NCI-H146 treated with DMSO at 0.1 percent for 48 hours (cell line): ENCODE measurements at regions not wholly inside any gene's neighbourhood (a gene's known extent, or its start where the extent isn't known, plus 50 kb on each side); places are given as distances from the start of the nearest gene placed in this dataset.
"Not testable (repeated sequence)": the region's sequence is repeated elsewhere in the genome, so short reads cannot be mapped to it uniquely, and the experiment has no call there.

Source experiments
- DNase-seq: peaks from one replicate; lab custom pipeline; 2025; ENCODE audit not compliant: unreplicated experiment; lab: John Stamatoyannopoulos, UW

DNA sequence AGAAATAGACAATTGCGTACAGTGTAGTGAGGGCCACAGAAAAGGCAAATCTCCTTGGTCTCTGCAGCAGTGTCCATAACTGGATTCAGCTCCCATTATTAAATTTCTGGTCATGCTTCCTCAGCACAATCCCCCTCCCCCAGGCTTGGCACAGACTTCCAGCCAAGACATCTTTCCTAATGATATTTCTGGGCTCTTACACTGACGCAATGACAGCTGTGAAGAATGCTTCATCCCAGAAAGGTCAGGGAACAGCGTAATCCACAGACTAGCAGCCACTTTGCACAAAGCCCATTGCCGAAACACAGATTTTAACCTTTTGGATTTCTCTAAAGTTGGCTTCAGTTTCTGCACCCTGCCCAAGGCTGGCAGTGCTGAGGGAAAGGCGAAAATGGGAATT is 597.6 kb upstream of the CPEB2 start:
- no peak for DNase-seq

DNA sequence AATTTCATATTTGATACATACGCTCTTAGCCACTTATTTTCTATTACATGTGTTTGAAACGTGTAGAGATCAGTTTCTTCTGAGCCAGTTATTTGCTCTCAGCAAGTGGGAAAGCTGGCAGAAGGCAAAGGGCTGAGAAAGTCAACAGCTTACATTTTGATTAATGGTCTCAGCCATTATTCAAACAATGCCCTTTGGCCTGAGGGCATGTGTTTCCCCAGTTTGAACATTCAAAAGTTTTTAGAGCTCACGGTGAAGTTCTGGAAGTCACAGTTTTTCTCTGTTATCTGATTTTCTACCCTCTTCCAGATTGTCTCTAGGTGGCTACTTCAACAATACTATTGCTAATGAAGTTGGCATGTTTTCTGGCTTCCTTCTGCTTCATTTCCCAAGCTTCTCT is 591.8 kb upstream of the CPEB2 start:
- DNase-seq = peak; percentile 53

DNA sequence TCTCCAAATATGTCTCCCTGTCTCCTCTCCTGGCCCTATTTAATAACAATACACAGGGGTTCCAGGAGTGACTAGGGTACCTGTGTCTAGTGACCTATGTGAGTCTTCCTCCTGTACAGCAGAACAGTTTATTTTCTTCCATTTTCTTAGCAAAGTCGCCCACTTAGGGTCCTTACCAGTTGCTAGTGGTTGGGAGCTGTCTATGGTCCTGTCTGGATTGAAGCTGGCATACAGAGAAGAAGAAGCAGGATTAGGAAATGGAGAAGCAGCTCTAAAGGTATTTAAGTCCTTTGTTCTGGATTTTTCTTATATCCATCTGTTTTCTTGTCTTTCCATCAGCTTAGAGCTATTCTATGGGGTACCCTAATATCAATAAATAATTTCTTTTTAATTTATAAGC is 587.1 kb upstream of the CPEB2 start:
- DNase-seq = no peak

DNA sequence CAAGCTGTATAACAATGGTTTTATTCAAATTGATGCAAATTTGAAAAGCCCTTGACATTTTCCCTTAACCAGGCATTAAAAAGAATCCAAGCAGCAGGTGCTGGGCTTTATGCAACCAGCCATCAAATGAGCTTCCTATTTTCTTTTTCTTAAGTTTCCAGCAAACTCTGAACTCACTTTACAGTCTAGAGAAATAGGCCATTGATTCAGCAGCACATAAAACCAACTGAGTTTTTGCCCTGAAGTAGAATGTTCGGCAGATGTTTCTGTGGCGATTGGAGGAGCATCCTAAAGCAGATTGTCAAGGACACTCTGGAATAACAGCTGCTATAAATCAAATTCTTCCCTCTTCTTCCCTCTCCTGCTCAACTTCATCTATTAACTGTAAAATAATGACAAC is 582.8 kb upstream of the CPEB2 start:
- DNase-seq = no peak

DNA sequence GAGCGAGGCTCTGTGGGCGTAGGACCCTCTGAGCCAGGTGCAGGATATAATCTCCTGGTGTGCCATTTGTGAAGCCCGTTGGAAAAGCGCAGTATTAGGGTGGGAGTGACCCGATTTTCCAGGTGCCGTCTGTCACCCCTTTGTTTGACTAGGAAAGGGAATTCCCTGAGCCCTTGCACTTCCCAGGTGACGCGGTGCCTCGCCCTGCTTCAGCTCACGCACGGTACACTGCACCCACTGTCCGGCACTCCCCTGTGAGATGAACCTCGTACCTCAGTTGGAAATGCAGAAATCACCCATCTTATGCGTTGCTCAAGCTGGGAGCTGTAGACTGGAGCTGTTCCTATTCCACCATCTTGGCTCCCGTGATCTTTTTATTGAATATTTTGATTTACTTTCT is 576.0 kb upstream of the CPEB2 start:
- DNase-seq = not testable (repeated sequence)

DNA sequence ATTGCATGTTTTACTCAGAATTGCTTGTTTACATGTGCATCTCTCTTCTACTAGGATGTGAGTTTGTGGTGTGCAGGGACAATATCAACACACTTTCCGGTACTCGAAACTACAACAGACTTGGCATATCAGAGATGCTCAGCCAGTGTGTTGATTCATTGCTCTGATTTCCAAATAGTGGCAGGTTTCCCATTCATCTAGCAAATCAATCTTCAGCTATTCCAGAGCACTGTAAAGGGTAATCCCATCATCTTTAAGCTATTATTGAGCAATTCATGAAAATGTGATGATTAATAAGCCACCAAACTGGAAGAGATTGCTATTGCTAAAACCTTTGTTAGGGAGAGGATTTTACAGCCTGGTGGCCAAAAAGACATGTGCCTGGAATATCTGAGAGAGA is 574.2 kb upstream of the CPEB2 start:
- DNase-seq = no peak

DNA sequence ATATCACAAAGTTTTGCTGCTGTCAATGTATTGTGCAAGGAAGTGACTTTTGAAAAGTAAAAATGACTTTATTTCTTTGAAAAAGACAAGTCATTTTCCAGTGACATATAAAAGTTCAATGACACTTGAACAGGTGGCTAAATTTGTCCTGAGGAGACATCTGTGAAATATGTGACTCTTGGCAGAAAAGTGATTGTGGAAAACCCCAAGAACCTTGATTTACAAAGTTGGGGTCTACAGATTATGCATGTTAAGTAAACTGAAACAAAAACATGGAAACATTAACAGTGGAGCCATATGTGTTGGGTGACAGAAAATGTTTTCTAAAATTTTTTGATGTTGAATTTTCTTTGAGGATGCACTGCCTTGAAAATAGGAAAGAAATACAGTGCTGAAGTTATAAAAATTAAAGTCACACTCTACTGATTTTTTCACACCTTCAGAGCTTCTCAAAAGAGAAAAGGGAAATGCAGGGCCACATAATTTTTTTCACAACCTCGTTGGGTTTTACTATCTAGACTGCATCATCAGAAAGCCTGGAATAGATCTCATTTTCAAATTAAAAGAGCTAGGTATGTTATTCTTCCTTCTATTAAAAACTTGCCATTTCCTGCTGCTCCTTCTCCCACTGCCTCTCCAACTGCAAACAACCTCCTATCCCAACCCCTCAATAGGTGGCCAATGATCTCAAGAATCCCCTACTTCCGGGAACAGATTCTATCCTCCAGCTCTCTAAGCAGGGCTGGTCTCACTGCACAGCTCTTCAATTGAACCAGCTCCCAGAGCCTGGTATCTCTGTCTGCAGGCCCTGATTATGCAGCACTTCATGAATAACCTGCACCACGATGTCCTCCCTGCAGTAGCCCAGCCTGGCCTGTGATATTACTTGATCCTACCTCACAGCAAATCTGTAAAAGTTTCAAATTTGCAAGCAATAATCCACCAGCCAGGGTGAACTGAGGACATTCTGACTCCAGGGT is 570.8 kb upstream of the CPEB2 start:
- no peak for DNase-seq

DNA sequence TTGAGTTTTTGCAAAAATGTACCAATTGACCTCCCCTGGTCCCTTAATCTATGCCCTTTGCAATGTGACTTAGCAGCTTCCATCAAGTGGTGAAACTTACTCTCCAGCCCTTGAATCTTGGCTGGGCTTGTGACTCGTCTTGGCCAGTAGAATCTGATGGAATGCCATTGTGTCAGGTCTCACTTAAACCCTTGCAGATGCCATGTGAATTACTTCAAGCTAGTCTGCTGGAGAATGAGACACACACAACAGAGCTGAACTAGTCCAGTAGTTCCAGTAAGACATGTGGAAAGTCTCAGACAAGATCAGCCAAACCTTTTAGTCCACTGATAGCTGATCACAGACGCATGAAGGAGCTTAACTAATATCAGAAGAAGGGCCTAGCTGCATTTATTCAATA is 567.8 kb upstream of the CPEB2 start:
- DNase-seq = no peak

DNA sequence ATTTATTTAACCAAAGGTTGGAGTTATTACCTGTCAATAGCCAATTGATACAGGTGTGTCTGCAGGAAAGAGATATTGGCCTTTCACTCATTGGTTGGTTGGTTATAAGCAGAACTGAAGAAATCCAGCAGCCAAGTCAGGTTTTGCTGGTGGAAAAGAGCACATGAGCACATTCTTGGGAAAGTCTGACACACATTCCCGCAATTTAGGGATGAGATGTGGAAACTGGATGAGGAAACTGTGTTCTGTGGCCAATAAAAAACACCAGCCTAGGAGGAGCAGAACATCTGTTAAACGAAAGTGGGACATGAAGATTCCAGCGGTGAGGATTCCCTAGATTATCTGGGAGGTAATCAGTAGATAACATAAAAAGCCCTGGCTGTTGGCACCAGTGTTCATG is 567.4 kb upstream of the CPEB2 start:
- DNase-seq = no peak

DNA sequence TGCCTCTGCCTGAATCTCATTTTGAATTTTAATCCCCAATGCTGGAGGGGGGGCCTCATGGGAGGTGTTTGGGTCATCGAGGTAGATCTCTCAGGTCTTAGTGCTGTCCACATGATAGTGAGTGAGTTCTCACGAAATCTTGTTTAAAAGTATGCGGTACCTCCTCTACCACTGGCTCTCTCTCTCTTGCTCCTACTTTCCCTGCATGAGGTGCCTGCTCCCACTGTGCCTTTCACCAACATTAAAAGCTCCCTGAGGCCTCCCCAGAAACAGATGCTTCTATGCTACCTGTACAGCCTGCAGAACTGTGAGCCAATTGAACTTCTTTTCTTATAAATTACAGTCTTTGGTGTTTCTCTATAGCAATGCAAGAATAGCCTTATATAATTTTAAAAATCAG is 560.7 kb upstream of the CPEB2 start:
- DNase-seq = no peak

DNA sequence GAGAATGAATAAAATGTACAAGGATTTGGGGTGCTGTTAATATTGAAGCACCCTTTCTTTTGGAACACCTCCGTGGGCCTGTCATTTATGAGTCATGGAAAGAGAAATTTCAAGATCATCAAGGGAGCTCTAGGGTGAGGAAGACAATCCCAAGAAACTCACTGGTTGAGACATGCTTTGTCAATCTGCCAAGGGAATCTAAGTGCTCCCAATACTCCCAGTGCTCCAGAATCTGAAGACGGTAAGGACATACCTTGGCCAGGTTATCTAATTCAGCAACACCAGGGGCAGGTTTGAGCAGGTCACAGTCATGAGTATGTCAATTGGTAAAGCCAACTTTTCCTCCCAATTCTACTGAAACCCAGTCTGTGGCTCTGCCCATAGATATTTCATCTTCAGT is 556.4 kb upstream of the CPEB2 start:
- DNase-seq = no peak

DNA sequence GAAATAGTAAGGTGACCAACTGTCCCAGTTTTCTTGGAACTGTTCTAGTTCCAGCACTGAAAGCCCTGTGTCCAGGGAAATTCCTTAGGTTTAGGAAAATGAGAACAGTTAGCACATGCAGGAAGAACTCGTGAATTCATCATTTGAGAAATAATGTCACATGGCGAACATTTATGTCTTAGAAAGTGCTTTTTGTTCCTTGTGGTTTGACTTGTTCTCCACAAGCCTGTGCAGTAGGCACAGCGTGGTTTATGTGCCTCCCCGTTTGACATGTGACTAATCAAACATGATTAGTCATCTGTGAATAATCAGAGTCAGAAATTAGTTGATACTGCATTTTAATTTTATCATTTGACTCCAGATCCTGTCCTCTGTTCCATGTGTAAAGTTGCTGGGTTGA is 556.0 kb upstream of the CPEB2 start:
- no peak for DNase-seq

DNA sequence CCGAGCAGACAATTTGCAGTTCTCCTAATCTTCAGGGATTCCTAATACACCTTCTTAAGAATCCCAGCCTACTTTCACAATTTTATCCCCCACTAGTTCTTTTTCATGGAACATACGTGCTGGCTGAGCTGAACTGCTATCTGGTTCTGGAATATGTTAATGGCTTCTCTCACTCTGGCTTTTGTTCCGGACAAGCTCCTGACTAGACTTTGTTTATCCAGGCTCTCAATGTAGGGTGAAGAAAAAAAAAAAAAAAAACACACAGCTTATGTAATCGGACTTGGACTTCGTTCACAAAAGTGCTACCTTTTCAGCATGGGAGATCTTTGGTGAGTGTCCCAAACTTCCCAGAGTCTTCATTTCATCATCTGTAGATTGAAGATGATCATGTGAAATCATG is 555.4 kb upstream of the CPEB2 start:
- peak; percentile 2 for DNase-seq

DNA sequence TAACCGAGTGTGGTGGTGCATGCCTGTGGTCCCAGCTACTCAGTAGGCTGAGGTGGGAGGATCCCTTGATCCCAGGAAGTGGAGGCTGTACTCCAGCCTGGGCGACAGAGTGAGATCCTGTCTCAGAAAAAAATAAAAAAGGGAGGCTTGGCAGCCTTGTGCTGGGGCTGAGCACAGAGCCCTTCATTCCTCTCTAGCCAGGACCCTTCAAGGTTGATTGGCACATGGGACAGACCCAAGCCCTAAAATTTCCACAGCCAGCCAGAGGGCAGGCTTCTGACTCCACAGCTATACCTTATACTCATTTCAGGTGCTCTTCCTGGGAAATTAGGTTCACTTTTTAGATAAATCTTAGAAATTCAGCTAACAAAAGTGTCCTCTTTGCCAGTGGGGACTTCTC is 553.0 kb upstream of the CPEB2 start:
- no peak for DNase-seq

DNA sequence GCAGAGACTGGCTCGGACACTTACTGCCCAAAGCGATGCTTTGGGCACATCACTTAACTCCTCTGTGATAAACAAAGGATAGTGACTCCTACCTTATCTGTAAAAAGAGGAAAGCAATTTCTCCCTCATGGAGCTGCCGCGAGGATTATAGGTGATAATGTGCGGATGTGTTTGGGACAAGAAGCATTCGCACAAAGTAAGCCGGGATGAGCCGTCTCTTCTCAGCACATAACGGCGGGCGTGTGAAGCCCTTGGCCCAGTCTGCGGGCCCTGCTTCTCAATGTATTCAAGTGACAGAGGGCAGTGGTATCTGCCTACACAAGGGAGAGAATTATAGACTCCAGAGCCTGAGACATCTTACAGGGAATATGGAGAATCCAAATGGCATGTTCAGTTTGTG is 550.3 kb upstream of the CPEB2 start:
- DNase-seq = no peak

DNA sequence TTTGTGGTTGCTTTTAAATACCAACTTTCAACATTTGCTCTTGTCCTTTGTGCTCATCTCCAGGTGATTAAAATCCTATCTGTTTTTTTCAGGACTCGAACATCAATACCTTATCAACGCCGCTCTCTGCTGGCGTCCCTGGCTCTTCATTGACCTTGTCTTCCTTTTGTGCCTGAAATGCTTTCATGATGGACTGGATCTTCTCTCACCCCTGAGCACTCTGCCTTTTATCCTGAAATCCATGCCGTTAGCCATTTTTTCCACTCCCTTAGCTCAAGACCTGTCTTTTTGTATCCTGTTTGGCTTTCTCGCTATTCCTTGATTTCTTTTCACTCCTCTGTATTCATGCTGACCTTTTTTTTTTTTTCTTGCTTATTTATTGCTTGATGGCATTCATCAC is 549.5 kb upstream of the CPEB2 start:
- DNase-seq = peak; percentile 25

DNA sequence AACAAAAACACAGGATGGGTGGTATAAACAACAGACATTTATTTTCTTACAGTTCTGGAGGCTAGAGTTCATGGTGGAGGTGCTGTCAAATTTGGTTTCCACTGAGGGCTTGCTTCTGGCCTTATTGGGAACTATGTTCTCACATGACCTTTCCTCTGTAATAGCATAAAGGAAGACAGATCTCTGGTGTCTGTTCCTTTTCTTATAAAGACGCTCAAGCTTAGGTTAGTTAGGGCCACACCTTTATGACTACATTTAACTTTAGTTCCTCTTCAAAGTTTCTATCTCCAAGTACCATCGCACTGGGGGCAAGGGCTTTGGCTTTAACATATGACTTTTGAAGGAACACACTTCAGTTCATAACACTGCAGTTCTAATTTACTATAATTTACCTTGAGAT is 543.8 kb upstream of the CPEB2 start:
- DNase-seq = no peak

DNA sequence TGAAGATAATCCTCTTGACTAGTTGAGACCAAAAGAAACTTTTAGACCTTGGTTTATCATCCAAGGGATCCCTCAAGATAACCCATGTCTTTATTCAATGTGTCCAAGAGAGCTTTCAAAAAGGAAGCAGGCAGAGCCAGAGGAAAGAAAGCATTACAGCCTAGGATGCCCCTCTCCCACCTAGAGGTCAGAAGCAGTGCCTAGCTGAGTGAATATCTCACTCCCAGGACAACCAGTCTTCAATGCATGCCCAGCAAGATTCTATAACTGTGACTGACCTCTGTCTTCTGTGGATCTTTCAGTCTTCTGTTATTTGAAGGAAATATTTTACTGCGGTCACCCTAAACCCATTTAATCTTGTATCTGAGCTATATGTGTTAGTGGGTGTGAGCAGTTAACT is 537.2 kb upstream of the CPEB2 start:
- no peak for DNase-seq

DNA sequence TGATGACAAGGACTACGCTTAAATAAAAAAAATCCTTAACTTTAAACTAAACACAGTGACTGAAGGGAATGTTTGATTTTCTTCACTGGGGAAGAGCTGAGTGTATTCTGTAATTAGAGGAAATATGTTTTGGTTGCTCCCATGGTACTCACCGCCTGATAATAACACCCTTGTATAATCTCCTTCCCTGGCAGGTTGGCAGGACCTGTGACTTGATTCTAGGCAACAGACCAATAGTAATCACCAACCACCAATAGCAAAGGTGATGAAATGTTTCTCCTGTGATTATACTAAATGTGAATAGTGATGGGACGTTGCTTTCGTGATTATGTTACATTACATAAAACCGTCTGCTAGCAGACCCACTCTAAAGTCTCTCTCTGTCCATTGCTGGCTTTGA is 536.8 kb upstream of the CPEB2 start:
- DNase-seq = no peak

DNA sequence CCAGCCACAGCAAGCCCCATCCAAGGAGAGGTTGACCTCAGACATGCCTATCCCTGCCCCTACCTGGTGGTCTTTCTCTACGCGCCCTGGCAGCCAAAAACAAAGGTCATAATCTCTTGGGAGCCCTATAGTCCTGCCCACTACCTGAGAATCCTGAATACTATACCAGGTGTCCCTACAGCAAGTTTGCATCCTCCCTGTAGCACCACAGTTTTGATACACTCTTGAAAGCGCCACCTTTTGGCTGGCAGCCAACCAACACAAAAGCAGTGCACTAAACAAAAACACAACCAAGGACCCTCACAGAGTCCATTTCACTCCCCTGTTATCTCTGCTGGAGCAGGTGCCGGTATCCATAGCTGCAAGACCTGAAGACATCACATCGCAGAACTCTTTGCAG is 523.8 kb upstream of the CPEB2 start:
- DNase-seq = no peak

DNA sequence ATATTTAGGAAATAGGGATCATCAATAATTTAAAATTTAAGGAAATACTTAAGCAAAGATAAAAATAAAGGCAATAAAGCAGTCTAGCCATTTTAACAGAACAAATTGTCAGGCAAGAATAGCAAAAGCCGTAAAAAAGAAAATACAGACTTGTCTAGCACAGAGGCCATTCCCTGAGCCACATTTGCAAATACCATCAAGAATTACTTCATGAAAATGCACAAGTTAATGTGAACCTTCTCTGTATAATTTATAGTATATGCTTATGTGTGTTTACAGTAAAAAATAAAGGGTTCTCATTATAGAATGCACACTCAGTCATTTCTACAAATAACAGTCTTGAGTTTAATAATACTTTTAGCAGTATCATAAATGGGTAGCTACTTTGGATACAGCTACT is 505.9 kb upstream of the CPEB2 start:
- no peak for DNase-seq

DNA sequence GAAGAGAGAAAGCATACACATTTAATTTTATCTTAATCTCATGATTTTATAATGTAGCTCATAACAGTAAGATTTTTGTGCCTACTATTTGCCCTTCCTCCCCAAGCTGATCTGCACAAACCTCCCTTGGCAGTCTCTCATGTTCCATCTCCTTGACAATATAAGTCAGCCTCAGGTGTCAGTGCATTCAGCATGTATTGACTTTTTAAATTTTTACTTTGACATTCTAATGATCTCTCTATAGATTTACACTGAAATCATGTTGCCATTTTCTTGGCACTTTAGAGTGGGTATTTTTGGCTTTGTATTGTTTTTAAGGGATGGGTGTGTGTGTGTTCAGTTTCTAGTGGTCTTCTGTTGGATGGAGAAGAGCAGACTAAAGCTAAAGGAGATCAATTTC is 505.3 kb upstream of the CPEB2 start:
- no peak for DNase-seq

DNA sequence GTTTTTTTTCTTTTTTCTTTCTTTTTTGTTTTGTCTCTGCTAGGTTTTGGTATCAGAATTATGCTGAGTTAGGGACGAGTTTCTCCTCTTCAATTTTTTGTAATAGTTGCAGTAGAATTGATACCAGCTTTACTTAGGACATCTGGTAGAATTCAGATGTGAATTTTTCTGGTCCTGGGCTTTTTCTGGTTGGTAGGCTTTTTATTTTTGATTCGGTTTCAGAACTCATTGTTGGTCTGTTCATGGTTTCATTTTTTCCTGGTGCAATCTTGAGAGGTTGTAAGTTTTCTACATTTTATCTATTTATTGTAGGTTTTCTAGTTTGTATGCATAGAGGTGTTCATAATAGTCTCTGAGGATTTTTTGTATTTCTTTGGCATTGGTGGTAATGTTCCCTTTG is 498.1 kb upstream of the CPEB2 start:
- DNase-seq = no peak
